ENCODE measurements at regions not wholly inside any gene's neighbourhood (a gene's known extent, or its start where the extent isn't known, plus 50 kb on each side); places are given as distances from the start of the nearest gene placed in this dataset.

DNA sequence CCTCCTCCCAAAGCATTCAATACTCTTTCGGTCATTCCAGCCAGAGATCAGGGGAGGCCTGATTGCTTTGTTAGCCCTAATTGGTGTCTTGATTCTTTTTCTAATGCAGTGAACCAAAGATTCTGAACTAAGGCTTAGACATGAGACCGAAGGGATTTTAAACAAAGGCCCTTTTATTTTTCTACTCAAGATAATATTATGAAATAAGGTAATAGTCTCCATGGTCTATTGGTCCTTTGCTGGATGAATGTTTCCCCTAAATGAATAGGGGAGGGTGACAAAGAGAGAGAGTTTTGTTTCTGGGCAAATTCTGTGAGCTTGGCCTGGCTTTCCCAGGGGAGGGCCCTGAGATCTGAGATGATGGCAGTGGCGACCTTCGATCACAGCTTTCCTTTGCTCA is 449.1 kb downstream of the TYW1 start:
- no peak for TF ChIP-seq CTCF (IDR thresholded peaks at IDR 0.05)
- no peak for TF ChIP-seq POLR2AphosphoS5 (IDR thresholded peaks at IDR 0.05)
